CD14-positive monocyte (primary cell): ENCODE measurements at regions not wholly inside any gene's neighbourhood (a gene's known extent, or its start where the extent isn't known, plus 50 kb on each side); places are given as distances from the start of the nearest gene placed in this dataset.

Source experiments
- DNase-seq, 3 donors: peaks; one replicate each; pipeline ENCODE4 v3.0.0-alpha.2; 2011 to 2022
- H2AFZ ChIP-seq: 2 replicates; pipeline ENCODE4 v1.6.0; 2012; ENCODE audit warnings: mild to moderate bottlenecking, low read depth, low read length, inconsistent platforms; ENCODE audit not compliant: insufficient read depth, poor library complexity, severe bottlenecking
- H3K27ac ChIP-seq, 2 donors: 1 replicate in 1 of 2; 2 replicates in 1 of 2; pipeline ENCODE4 v1.5.1; 2012 to 2013; ENCODE audit warnings: low read length in 2 of 2, control low read depth in 1 of 2, inconsistent platforms in 1 of 2, low read depth in 1 of 2, mild to moderate bottlenecking in 1 of 2
- H3K27me3 ChIP-seq, 2 donors: one replicate each; pipeline versions ENCODE4 v1.6.0 to v1.6.1; 2011 to 2013; ENCODE audit warnings: low read length in 2 of 2; ENCODE audit not compliant: control insufficient read depth in 2 of 2, insufficient read depth in 2 of 2
- H3K36me3 ChIP-seq, 2 donors: replicated peaks in 1 of 2; 1 replicate in 1 of 2; 2 replicates in 1 of 2; pipeline versions ENCODE4 v1.5.1 to v1.6.1; 2012 to 2013; ENCODE audit warnings: low read length in 2 of 2, control low read depth in 1 of 2, inconsistent platforms in 1 of 2, mild to moderate bottlenecking in 1 of 2; ENCODE audit not compliant: insufficient read depth in 2 of 2, control insufficient read depth in 1 of 2
- H3K4me1 ChIP-seq, 2 donors: 1 replicate in 1 of 2; 2 replicates in 1 of 2; pipeline versions ENCODE4 v1.5.1 to v1.6.1; 2012 to 2013; ENCODE audit warnings: low read length in 2 of 2, control low read depth in 1 of 2, inconsistent platforms in 1 of 2, mild to moderate bottlenecking in 1 of 2, moderate library complexity in 1 of 2; ENCODE audit not compliant: insufficient read depth in 2 of 2, control insufficient read depth in 1 of 2
- H3K4me2 ChIP-seq: replicated peaks from 2 replicates; pipeline ENCODE3; 2012; ENCODE audit warnings: low read length, moderate library complexity, mild to moderate bottlenecking; ENCODE audit not compliant: poor library complexity, severe bottlenecking; ENCODE audit errors: extremely low read depth
- H3K4me3 ChIP-seq, 3 experiments: fragments of 200-600 bp in 1 of 3; sonication (generic) in 1 of 3; replicated peaks in 1 of 3; 1 replicate in 2 of 3; 2 replicates in 1 of 3; pipeline ENCODE4 v1.5.1; 2011 to 2013; ENCODE audit warnings: low read length in 3 of 3, mild to moderate bottlenecking in 3 of 3, control low read depth in 2 of 3, low read depth in 2 of 3, inconsistent platforms in 1 of 3, moderate library complexity in 1 of 3
- H3K79me2 ChIP-seq: 2 replicates; pipeline ENCODE4 v1.6.0; 2012; ENCODE audit warnings: mild to moderate bottlenecking, control low read depth, inconsistent platforms, low read length, moderate library complexity; ENCODE audit not compliant: insufficient read depth
- H3K9ac ChIP-seq: 2 replicates; pipeline ENCODE4 v1.6.0; 2017; ENCODE audit warnings: low read length, mild to moderate bottlenecking; ENCODE audit not compliant: insufficient read depth, poor library complexity, severe bottlenecking
- H3K9me3 ChIP-seq, 2 donors: replicated peaks in 1 of 2; 1 replicate in 1 of 2; 2 replicates in 1 of 2; pipeline versions ENCODE4 v1.5.1 to v1.6.1; 2012 to 2013; ENCODE audit warnings: low read length in 2 of 2, control low read depth in 1 of 2; ENCODE audit not compliant: control insufficient read depth in 1 of 2, insufficient read depth in 1 of 2
- H4K20me1 ChIP-seq: 2 replicates; pipeline ENCODE4 v1.6.0; 2012; ENCODE audit warnings: mild to moderate bottlenecking, low read length, control low read depth, moderate library complexity; ENCODE audit not compliant: insufficient read depth
- H3K27ac Mint-ChIP-seq, 7 donors: one replicate each; pipeline ENCODE4 v1.8.0; 2020; ENCODE audit warnings: mild to moderate bottlenecking in 7 of 7, mixed read lengths in 7 of 7, moderate library complexity in 6 of 7, inconsistent platforms in 2 of 7
- H3K27me3 Mint-ChIP-seq, 3 donors: one replicate each; pipeline ENCODE4 v1.8.0; 2021 to 2022; ENCODE audit warnings: low read depth in 3 of 3, mild to moderate bottlenecking in 3 of 3, mixed read lengths in 3 of 3, moderate library complexity in 3 of 3, inconsistent platforms in 1 of 3
- H3K36me3 Mint-ChIP-seq, 2 donors: one replicate each; pipeline ENCODE4 v1.8.0; 2020; ENCODE audit warnings: mixed read lengths in 2 of 2, inconsistent platforms in 1 of 2, mild to moderate bottlenecking in 1 of 2
- H3K4me1 Mint-ChIP-seq: one replicate; pipeline ENCODE4 v1.8.0; 2020; ENCODE audit warnings: mild to moderate bottlenecking, mixed read lengths
- H3K4me3 Mint-ChIP-seq, 2 donors: one replicate each; pipeline ENCODE4 v1.8.0; 2020; ENCODE audit warnings: mild to moderate bottlenecking in 2 of 2, mixed read lengths in 2 of 2, moderate library complexity in 1 of 2
- H3K9me3 Mint-ChIP-seq, 7 donors: one replicate each; pipeline ENCODE4 v1.8.0; 2020 to 2022; ENCODE audit warnings: mixed read lengths in 7 of 7, mild to moderate bottlenecking in 6 of 7, moderate library complexity in 6 of 7, inconsistent platforms in 2 of 7
- WGBS: methylation state at CpG from one replicate; pipeline ENCODE4 v1.1.5; 2013; ENCODE audit warnings: missing lambda C conversion rate; ENCODE audit not compliant: insufficient coverage; 5-methylcytosine and 5-hydroxymethylcytosine counted together
- intact Hi-C, 2 donors: fragments of 100-400 bp; cut with micrococcal nuclease; formaldehyde crosslinking; loops; one replicate each; pipeline versions ENCODE4 v1.15.0 to v1.15.1; 2023
- TF ChIP-seq, protein P1 (sequence below): fragments of 200-600 bp; IDR thresholded peaks from one replicate; pipeline ENCODE4 v1.8.0; 2022; ENCODE audit warnings: antibody characterized with exemption, mild to moderate bottlenecking

DNA sequence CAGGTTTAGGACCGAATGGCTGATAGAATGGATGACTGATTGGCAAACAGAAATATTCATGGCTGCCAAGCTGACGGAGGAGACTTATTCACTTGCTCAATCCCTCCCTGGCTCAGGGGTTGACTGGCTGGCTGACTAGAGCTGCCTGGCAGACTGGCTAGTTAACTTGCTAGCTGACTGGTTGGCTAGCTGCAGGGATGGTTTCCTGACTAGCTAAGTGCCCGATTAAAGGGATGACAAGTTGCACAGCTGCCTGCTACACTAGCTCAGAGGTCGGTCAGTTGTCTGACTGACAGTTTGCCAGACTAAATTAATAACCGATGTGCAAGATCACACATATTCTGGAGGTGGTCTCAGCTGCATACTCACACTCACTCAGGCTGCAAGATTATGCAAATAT is 1208.4 kb upstream of the CDH8 start:
- Histone ChIP-seq H3K4me2 (no peak overlapping the region), H3K27ac (no peak overlapping the region), H3K79me2 (no peaks in the 10 kb centered on the region), H3K4me3 (no peak overlapping the region), H2AFZ (no peak overlapping the region), H4K20me1 (no peaks in the 10 kb centered on the region), H3K9me3 (no peaks in the 10 kb centered on the region), H3K36me3 (no peaks in the 10 kb centered on the region), H3K4me1 (no peaks in the 10 kb centered on the region), H3K9ac (no peak overlapping the region), H3K27me3 (no peaks in the 10 kb centered on the region)
- peaks cover 0 to 5% (median 3%) of the 10 kb centered on the region in 7 donors for H3K9me3 Mint-ChIP-seq
- no peak for DNase-seq
- H3K27me3 Mint-ChIP-seq: peaks cover 0 to 2% (median 0%) of the 10 kb centered on the region in 3 donors
- WGBS: 87% methylated on average over 3 of the region's 5 CpGs
- H3K4me3 Mint-ChIP-seq: no peak overlapping the region
- no peak overlapping the region for H3K27ac Mint-ChIP-seq
- intact Hi-C loops: no loop called here
- H3K4me1 Mint-ChIP-seq: no peaks in the 10 kb centered on the region
- no peaks in the 10 kb centered on the region for H3K36me3 Mint-ChIP-seq
- TF ChIP-seq, protein P1, sequence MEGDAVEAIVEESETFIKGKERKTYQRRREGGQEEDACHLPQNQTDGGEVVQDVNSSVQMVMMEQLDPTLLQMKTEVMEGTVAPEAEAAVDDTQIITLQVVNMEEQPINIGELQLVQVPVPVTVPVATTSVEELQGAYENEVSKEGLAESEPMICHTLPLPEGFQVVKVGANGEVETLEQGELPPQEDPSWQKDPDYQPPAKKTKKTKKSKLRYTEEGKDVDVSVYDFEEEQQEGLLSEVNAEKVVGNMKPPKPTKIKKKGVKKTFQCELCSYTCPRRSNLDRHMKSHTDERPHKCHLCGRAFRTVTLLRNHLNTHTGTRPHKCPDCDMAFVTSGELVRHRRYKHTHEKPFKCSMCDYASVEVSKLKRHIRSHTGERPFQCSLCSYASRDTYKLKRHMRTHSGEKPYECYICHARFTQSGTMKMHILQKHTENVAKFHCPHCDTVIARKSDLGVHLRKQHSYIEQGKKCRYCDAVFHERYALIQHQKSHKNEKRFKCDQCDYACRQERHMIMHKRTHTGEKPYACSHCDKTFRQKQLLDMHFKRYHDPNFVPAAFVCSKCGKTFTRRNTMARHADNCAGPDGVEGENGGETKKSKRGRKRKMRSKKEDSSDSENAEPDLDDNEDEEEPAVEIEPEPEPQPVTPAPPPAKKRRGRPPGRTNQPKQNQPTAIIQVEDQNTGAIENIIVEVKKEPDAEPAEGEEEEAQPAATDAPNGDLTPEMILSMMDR: no peak

DNA sequence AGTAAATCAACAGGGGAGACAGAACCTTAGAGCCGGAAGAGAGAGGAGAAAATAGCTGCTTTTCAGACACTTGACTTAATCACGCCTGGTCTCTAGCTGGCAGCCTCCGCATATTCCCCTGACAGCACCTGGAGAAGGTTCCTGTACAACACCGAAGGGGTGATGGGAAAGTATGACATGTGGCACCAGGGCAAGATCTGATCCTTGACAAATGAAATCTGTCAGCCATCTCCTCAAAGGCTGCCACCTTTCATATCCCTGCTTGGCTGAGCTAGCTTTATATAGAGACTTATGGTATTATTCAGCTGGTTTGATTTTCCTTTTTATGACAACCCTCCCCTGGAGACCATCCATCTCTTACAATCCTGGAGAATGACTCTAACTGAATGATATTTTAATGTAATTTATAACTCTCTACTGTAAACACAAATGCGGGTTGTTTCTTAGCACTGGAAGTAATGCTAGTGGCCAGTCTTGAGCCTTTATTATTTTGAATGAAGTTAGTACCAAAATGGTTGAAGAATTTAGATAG is 1205.3 kb upstream of the CDH8 start:
- H3K27ac Mint-ChIP-seq: no peak overlapping the region
- Histone ChIP-seq H3K4me2 (no peak overlapping the region), H2AFZ (no peak overlapping the region), H3K79me2 (no peaks in the 10 kb centered on the region), H3K9ac (no peak overlapping the region), H4K20me1 (no peaks in the 10 kb centered on the region), H3K4me1 (no peaks in the 10 kb centered on the region), H3K9me3 (no peaks in the 10 kb centered on the region), H3K36me3 (no peaks in the 10 kb centered on the region), H3K4me3 (no peak overlapping the region), H3K27me3 (no peaks in the 10 kb centered on the region), H3K27ac (no peak overlapping the region)
- TF ChIP-seq, protein P1: no peak
- peaks cover 0 to 7% (median 5%) of the 10 kb centered on the region in 7 donors for H3K9me3 Mint-ChIP-seq
- intact Hi-C loops: no loop called here
- H3K36me3 Mint-ChIP-seq: no peaks in the 10 kb centered on the region
- no peaks in the 10 kb centered on the region for H3K4me1 Mint-ChIP-seq
- WGBS: 100% methylated on average over 1 of the region's 5 CpGs
- H3K27me3 Mint-ChIP-seq: peaks cover 0 to 2% (median 0%) of the 10 kb centered on the region in 3 donors
- no peak for DNase-seq
- no peak overlapping the region for H3K4me3 Mint-ChIP-seq
